Endodermal cell (in vitro differentiated cells): ENCODE measurements at regions not wholly inside any gene's neighbourhood (a gene's known extent, or its start where the extent isn't known, plus 50 kb on each side); places are given as distances from the start of the nearest gene placed in this dataset.

Experiments used
- DNase-seq: peaks from one replicate; pipeline ENCODE4 v3.0.0-alpha.2; 2017
- H3K27ac ChIP-seq: 2 replicates; pipeline ENCODE4 v1.5.1; 2013; ENCODE audit warnings: mild to moderate bottlenecking, low read depth, low read length, moderate library complexity
- H3K27me3 ChIP-seq: 2 replicates; pipeline ENCODE4 v1.6.1; 2013; ENCODE audit warnings: mild to moderate bottlenecking, low read length, moderate library complexity; ENCODE audit not compliant: insufficient read depth, control insufficient read depth, poor library complexity, severe bottlenecking
- H3K36me3 ChIP-seq: 2 replicates; pipeline ENCODE4 v1.7.0; 2013; ENCODE audit warnings: mild to moderate bottlenecking, low read length, moderate library complexity; ENCODE audit not compliant: control insufficient read depth, insufficient read depth
- H3K4me1 ChIP-seq: one replicate; pipeline ENCODE4 v1.7.0; 2013; ENCODE audit warnings: low read length; ENCODE audit not compliant: control insufficient read depth, insufficient read depth
- H3K4me3 ChIP-seq: 2 replicates; pipeline ENCODE4 v1.5.1; 2013; ENCODE audit warnings: mild to moderate bottlenecking, low read length, moderate library complexity
- H3K9ac ChIP-seq: 2 replicates; pipeline ENCODE4 v1.6.1; 2013; ENCODE audit warnings: mild to moderate bottlenecking, low read length, moderate library complexity; ENCODE audit not compliant: poor library complexity, severe bottlenecking; ENCODE audit errors: extremely low read depth
- H3K9me3 ChIP-seq: 2 replicates; pipeline ENCODE4 v1.6.1; 2013; ENCODE audit warnings: mild to moderate bottlenecking, low read length, moderate library complexity; ENCODE audit not compliant: control insufficient read depth
- H3K27ac Mint-ChIP-seq: 2 replicates; pipeline ENCODE4 v1.8.0; 2020; ENCODE audit warnings: mixed read lengths
- H3K27me3 Mint-ChIP-seq: 2 replicates; pipeline ENCODE4 v1.8.0; 2021; ENCODE audit warnings: mild to moderate bottlenecking, mixed read lengths; ENCODE audit not compliant: insufficient read depth
- H3K36me3 Mint-ChIP-seq: 2 replicates; pipeline ENCODE4 v1.8.0; 2020; ENCODE audit warnings: low read depth, mixed read lengths
- H3K4me1 Mint-ChIP-seq: 2 replicates; pipeline ENCODE4 v1.8.0; 2020; ENCODE audit warnings: mixed read lengths
- H3K4me3 Mint-ChIP-seq: 2 replicates; pipeline ENCODE4 v1.8.0; 2020; ENCODE audit warnings: mild to moderate bottlenecking, moderate library complexity, mixed read lengths
- H3K9me3 Mint-ChIP-seq: 2 replicates; pipeline ENCODE4 v1.8.0; 2020; ENCODE audit warnings: mild to moderate bottlenecking, mixed read lengths
- WGBS, 2 experiments: methylation state at CpG; one replicate each; pipeline versions ENCODE4 v1.1.5 to v1.1.7; 2013; ENCODE audit warnings: missing lambda C conversion rate in 2 of 2, mixed read lengths in 1 of 2; ENCODE audit not compliant: insufficient coverage in 1 of 2, insufficient read length in 1 of 2; 5-methylcytosine and 5-hydroxymethylcytosine counted together
- TF ChIP-seq, protein P1 (sequence below): fragments of 200-600 bp; sonication (generic); conservative IDR thresholded peaks from 2 replicates; pipeline ENCODE4 v1.5.0; 2021; ENCODE audit warnings: antibody characterized with exemption, mild to moderate bottlenecking

- Mint-ChIP-seq H3K27ac (no peak overlapping the region), H3K27me3 (peaks cover 8% of the 10 kb centered on the region), H3K4me3 (no peak overlapping the region), H3K36me3 (no peaks in the 10 kb centered on the region), H3K4me1 (peaks cover 24% of the 10 kb centered on the region), H3K9me3 (no peaks in the 10 kb centered on the region)
- DNase-seq, result no peak
- TF ChIP-seq, protein P1, sequence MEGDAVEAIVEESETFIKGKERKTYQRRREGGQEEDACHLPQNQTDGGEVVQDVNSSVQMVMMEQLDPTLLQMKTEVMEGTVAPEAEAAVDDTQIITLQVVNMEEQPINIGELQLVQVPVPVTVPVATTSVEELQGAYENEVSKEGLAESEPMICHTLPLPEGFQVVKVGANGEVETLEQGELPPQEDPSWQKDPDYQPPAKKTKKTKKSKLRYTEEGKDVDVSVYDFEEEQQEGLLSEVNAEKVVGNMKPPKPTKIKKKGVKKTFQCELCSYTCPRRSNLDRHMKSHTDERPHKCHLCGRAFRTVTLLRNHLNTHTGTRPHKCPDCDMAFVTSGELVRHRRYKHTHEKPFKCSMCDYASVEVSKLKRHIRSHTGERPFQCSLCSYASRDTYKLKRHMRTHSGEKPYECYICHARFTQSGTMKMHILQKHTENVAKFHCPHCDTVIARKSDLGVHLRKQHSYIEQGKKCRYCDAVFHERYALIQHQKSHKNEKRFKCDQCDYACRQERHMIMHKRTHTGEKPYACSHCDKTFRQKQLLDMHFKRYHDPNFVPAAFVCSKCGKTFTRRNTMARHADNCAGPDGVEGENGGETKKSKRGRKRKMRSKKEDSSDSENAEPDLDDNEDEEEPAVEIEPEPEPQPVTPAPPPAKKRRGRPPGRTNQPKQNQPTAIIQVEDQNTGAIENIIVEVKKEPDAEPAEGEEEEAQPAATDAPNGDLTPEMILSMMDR, result no peak
- H3K9ac ChIP-seq, result no peak overlapping the region
- H3K27ac ChIP-seq, result no peak overlapping the region
- H3K36me3 ChIP-seq, result no peaks in the 10 kb centered on the region
- no peaks in the 10 kb centered on the region for H3K4me1 ChIP-seq
- H3K4me3 ChIP-seq, result no peak overlapping the region
- no peaks in the 10 kb centered on the region for H3K9me3 ChIP-seq
- H3K27me3 ChIP-seq, result peaks cover 11% of the 10 kb centered on the region
Observed at GRCh38 chr1:34657266-34657665, 97.6 kb upstream of the GJB5 start.

DNA sequence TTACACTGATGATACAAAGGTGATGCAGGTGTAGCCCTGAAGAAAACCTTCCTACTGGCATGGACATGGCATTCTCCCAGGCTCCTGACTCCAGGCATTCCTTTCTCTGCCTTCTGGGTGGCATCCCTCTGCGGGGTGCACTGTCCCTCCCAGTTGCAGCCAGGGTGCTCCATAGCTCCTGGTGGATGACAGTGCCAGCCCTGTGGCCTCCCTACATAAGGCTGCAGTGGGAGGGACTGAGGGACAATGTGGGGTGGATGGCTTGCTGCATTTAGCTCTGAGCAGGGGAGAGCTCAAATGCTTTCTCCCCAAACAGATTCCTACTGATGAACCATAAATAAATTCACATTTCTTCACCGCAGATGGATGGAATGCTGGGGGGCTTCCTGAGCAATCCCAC is 97.0 kb upstream of the GJB5 start:
- DNase-seq, result no peak
- Mint-ChIP-seq H3K27ac (no peak overlapping the region), H3K4me1 (peaks cover 24% of the 10 kb centered on the region), H3K36me3 (no peaks in the 10 kb centered on the region), H3K9me3 (no peaks in the 10 kb centered on the region), H3K27me3 (peaks cover 6% of the 10 kb centered on the region), H3K4me3 (no peak overlapping the region)
- H3K4me3 ChIP-seq, result no peak overlapping the region
- H3K27ac ChIP-seq, result no peak overlapping the region
- no peaks in the 10 kb centered on the region for H3K36me3 ChIP-seq
- H3K4me1 ChIP-seq, result no peaks in the 10 kb centered on the region
- 94 to 95% methylated on average over 2 of the region's 2 CpGs for WGBS, 2 experiments
- no peak overlapping the region for H3K9ac ChIP-seq
- TF ChIP-seq, protein P1, result no peak
- no peaks in the 10 kb centered on the region for H3K9me3 ChIP-seq
- H3K27me3 ChIP-seq, result peaks cover 7% of the 10 kb centered on the region

GRCh38 chr1:34663031-34663430 is 91.8 kb upstream of the GJB5 start:
- Mint-ChIP-seq H3K4me3 (no peak overlapping the region), H3K9me3 (no peaks in the 10 kb centered on the region), H3K27ac (no peak overlapping the region), H3K27me3 (peaks cover 12% of the 10 kb centered on the region), H3K4me1 (peaks cover 4% of the 10 kb centered on the region), H3K36me3 (no peaks in the 10 kb centered on the region)
- no peak for DNase-seq
- TF ChIP-seq, protein P1, result no peak
- Histone ChIP-seq H3K4me3 (no peak overlapping the region), H3K9ac (no peak overlapping the region), H3K36me3 (no peaks in the 10 kb centered on the region), H3K27me3 (no peaks in the 10 kb centered on the region), H3K9me3 (no peaks in the 10 kb centered on the region), H3K4me1 (no peaks in the 10 kb centered on the region), H3K27ac (no peak overlapping the region)
